ENCODE measurements at regions not wholly inside any gene's neighbourhood (a gene's known extent, or its start where the extent isn't known, plus 50 kb on each side); places are given as distances from the start of the nearest gene placed in this dataset.

- no peak overlapping the region for H3K4me3 ChIP-seq (replicated peaks in 1 of 2; ENCODE audit: low read depth in 2 of 2, low read length in 2 of 2)
- no peak for DNase-seq (ENCODE audit: low read depth in 2 of 2)
These were observed 438.0 kb upstream of the PMFBP1 start for GRCh38 chr16:72609933-72610332.

GRCh38 chr16:72609066-72609465 is 437.1 kb upstream of the PMFBP1 start:
- TF ChIP-seq CTCF (IDR thresholded peaks at IDR 0.05; ENCODE audit: low read depth, low read length): no peak
- no peak overlapping the region for H3K4me3 ChIP-seq (replicated peaks in 1 of 2; ENCODE audit: low read depth in 2 of 2, low read length in 2 of 2)
- DNase-seq (ENCODE audit: low read depth in 2 of 2): no peak

More at GRCh38 chr16:72609933-72610332, 438.0 kb upstream of the PMFBP1 start:
- TF ChIP-seq CTCF (IDR thresholded peaks at IDR 0.05; ENCODE audit: low read depth, low read length): no peak

GRCh38 chr16:72604375-72604774 is 432.4 kb upstream of the PMFBP1 start:
- H3K4me3 ChIP-seq (replicated peaks in 1 of 2; ENCODE audit: low read depth in 2 of 2, low read length in 2 of 2): no peak overlapping the region
- no peak for DNase-seq (ENCODE audit: low read depth in 2 of 2)
- TF ChIP-seq CTCF (IDR thresholded peaks at IDR 0.05; ENCODE audit: low read depth, low read length): no peak

- TF ChIP-seq CTCF (IDR thresholded peaks at IDR 0.05; ENCODE audit: low read depth, low read length): no peak
- no peak overlapping the region for H3K4me3 ChIP-seq (replicated peaks in 1 of 2; ENCODE audit: low read depth in 2 of 2, low read length in 2 of 2)
- DNase-seq (ENCODE audit: low read depth in 2 of 2): no peak
These were observed 430.5 kb upstream of the PMFBP1 start for GRCh38 chr16:72602499-72602898.

GRCh38 chr16:72598696-72599095 is 426.7 kb upstream of the PMFBP1 start:
- DNase-seq (ENCODE audit: low read depth in 2 of 2): no peak
- TF ChIP-seq CTCF (IDR thresholded peaks at IDR 0.05; ENCODE audit: low read depth, low read length): no peak
- H3K4me3 ChIP-seq (replicated peaks in 1 of 2; ENCODE audit: low read depth in 2 of 2, low read length in 2 of 2): no peak overlapping the region

GRCh38 chr16:72597938-72598337 is 426.0 kb upstream of the PMFBP1 start:
- no peak overlapping the region for H3K4me3 ChIP-seq (replicated peaks in 1 of 2; ENCODE audit: low read depth in 2 of 2, low read length in 2 of 2)
- DNase-seq (ENCODE audit: low read depth in 2 of 2): no peak
- no peak for TF ChIP-seq CTCF (IDR thresholded peaks at IDR 0.05; ENCODE audit: low read depth, low read length)

GRCh38 chr16:72596373-72596772 is 424.4 kb upstream of the PMFBP1 start:
- no peak overlapping the region for H3K4me3 ChIP-seq (replicated peaks in 1 of 2; ENCODE audit: low read depth in 2 of 2, low read length in 2 of 2)
- no peak for DNase-seq (ENCODE audit: low read depth in 2 of 2)
- TF ChIP-seq CTCF (IDR thresholded peaks at IDR 0.05; ENCODE audit: low read depth, low read length): no peak

Measured in cardiac fibroblast (primary cell).